NCI-H526 treated with DMSO at 0.1 percent for 48 hours (cell line): ENCODE measurements at regions not wholly inside any gene's neighbourhood (a gene's known extent, or its start where the extent isn't known, plus 50 kb on each side); places are given as distances from the start of the nearest gene placed in this dataset.

Source experiments
- DNase-seq: peaks from one replicate; lab custom pipeline; 2025; lab: John Stamatoyannopoulos, UW

DNA sequence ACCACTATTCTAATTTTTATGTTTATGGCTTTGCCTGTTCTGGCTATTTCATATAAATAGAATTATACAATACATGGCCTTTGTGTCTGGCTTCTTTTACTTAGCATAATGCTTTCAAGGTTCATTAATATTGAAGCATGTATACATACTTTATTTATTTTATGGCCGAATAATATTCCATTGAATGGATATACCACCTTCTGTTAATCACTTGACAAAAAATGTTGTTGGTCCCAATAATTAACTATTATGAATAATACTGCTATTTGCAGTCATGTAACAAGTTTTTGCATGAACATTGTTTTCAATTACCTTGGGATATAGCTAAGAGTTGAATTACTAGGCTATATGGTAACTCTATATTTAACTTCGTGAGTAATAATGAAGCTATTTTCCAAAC is 767.5 kb downstream of the INHBA start:
- no peak for DNase-seq

DNA sequence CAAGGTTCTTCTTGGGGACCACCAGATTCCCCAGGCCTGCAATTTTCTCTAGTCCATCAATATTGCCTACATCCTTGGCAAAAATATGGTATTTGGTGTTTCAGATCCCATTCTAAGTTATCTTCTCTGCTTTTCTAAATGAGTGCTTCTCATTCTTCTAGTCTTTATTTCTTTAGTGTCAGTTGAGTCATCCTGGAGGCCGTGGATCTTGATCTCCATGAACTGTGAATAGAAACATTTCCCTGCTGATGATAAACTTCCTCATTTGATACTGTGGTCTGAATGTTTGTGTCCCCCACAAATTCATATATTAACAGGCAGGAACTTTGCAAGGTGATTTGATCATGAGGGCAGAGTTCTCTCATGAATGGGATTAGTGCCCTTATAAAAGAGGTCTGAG is 779.3 kb downstream of the INHBA start:
- DNase-seq = no peak

DNA sequence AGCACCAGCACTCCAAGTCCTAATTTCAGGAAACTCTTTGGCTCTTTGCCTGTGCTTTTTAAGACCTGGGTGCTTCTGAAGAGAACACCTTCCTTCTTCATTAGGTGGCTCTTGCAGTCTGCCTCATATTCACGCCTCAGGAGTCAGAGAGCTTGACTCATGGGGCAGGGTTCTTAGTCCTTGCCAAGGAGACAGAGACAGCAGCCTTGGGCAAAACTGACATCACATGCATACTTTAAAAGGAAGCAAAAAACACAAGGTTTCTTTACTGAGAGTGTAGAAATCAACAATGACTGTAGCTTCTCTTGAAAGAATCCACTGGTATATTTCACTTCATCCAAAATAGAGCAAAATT is 780.6 kb downstream of the INHBA start:
- DNase-seq = no peak

DNA sequence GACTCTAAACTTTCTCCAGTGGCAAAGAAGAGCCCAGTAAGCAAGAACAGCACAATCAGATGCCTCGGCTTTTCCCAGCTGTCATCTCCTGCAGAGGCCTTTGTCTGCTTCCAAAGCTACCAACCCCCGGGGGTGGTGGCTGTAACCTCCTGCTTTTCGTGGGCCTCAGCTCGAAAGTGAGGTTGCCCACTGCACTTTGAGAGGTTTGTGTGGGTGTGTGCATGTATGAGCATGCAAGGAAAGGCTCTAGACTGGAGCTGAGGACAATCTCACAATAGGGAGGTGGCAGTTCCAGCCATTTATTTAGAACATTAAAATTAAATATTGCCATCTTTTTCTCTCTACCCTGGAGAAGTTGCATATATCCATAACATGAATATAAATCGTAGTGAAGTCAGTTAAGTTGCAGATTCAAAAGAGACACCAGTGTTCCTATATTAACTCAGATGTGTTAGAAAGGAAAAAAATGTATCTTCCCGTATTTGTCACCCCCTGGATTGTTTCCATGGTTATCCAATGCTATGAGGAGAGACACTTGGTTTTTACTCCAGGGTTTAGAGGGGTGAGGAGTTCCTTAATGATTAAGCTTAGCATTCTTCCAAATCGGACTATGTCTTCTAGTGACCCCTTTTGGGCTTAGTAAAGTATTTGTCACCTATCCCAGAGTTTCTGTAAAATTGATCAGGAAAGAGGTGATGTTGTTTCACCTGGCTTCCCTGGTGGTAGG is 781.1 kb downstream of the INHBA start:
- DNase-seq = no peak

DNA sequence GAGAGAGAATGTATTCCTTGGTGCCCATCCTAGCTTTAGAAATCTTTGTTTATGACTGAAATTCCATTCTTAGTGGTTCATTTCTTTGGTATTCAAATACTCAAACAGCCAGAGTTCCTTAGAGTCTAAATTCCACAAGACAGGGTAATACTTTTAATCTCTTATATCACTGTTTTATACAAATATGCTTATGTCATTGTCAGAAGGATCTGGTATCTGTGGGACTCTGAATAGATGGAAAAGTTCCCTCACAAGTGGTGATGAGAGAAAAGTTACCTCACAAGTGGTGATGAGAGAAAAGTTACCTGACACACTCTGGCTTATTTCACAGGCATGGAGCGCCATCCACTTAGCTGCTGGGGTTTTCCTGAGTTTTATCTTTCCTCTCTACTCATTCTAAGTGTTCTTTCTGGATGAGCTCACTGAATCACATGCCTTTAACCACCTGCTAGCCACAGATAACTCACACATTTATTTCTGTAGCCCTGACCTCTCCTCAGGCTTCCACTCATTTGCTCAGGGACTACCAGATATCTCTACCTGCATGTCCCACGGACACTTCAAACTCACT is 784.0 kb downstream of the SUGCT start:
- no peak for DNase-seq

DNA sequence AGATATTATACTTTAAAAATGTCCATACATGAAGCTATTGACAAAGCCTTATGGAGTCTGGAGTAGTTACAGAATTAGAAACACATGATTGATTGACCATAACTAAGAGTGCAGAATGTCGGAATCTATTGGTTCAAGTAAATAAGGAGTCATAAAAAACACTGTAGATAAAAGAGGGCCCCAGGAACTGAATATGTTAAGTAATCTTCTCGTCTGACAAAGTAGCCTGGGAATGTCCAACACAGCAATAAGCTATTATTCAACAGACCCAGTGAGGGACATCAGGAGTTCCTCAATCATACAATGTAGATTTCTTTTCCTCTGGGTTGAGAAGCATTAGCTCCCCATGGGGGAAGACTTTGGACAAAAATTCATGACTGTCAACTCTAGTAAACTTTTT is 782.0 kb downstream of the SUGCT start:
- no peak for DNase-seq

DNA sequence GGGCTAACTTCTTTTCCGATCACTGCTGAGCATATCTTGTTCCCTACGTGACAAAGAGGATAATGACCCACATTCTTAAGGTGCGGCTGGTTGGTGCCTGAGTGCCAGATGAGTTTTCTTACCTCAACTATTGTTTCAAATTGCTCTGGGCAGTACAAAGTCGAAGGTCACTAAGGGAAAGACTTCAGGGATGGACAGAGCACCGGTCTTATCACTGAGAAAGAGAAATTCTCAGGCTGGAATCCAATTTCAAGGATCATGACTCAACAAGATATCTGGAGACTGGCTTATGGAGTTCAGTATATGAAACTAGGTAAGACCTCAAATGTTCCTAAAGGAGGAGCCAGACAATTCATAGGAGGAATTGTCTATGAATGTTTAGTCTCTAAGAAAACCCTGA is 780.3 kb downstream of the SUGCT start:
- no peak for DNase-seq
